HG02884 (cell line): ENCODE measurements at regions not wholly inside any gene's neighbourhood (a gene's known extent, or its start where the extent isn't known, plus 50 kb on each side); places are given as distances from the start of the nearest gene placed in this dataset.
"Not testable (repeated sequence)": the region's sequence is repeated elsewhere in the genome, so short reads cannot be mapped to it uniquely, and the experiment has no call there.

Source experiments
- ATAC-seq: cut with Tn5 transposase; IDR thresholded peaks from one replicate; pipeline ENCODE4 v1.9.1; 2021; ENCODE audit warnings: mild to moderate bottlenecking, moderate library complexity; ENCODE audit not compliant: unreplicated experiment

- ATAC-seq = no peak
Measured at GRCh38 chr4:85102606-85103005, 136.1 kb upstream of the WDFY3 start.

- no peak for ATAC-seq
Measured at GRCh38 chr4:85106166-85106565, 139.7 kb upstream of the WDFY3 start.

- no peak for ATAC-seq
Measured at GRCh38 chr4:85106805-85107336, 140.4 kb upstream of the WDFY3 start.

GRCh38 chr4:85107553-85107952, 141.1 kb upstream of the WDFY3 start:
- ATAC-seq = no peak

GRCh38 chr4:85113706-85114105, 147.2 kb upstream of the WDFY3 start:
- ATAC-seq = no peak

GRCh38 chr4:85114526-85114925, 148.0 kb upstream of the WDFY3 start:
- no peak for ATAC-seq

- ATAC-seq = no peak
Measured at GRCh38 chr4:85116008-85116407, 149.5 kb upstream of the WDFY3 start.

GRCh38 chr4:85125688-85126087, 159.2 kb upstream of the WDFY3 start:
- ATAC-seq = no peak

- no peak for ATAC-seq
Measured at GRCh38 chr4:85126991-85127591, 160.6 kb upstream of the WDFY3 start.

- peak; percentile 95 for ATAC-seq
Measured at GRCh38 chr4:85127653-85128052, 161.2 kb upstream of the WDFY3 start.

- no peak for ATAC-seq
Measured at GRCh38 chr4:85128246-85129204, 162.0 kb upstream of the WDFY3 start.

- not testable (repeated sequence) for ATAC-seq
Measured at GRCh38 chr4:85129354-85130125, 163.1 kb upstream of the WDFY3 start.

- ATAC-seq = no peak
Measured at GRCh38 chr4:85132117-85132516, 165.6 kb upstream of the WDFY3 start.

- ATAC-seq = no peak
Measured at GRCh38 chr4:85132570-85132969, 166.1 kb upstream of the WDFY3 start.

GRCh38 chr4:85139749-85140148, 173.3 kb upstream of the WDFY3 start:
- not testable (repeated sequence) for ATAC-seq

GRCh38 chr4:85142451-85142850, 176.0 kb upstream of the WDFY3 start:
- no peak for ATAC-seq

GRCh38 chr4:85147481-85148076, 181.1 kb upstream of the WDFY3 start:
- peak; percentile 94 for ATAC-seq

- ATAC-seq = no peak
Measured at GRCh38 chr4:85149676-85150075, 183.2 kb upstream of the WDFY3 start.

- ATAC-seq = no peak
Measured at GRCh38 chr4:85151371-85151770, 184.9 kb upstream of the WDFY3 start.

- ATAC-seq = no peak
Measured at GRCh38 chr4:85151786-85152185, 185.3 kb upstream of the WDFY3 start.

- no peak for ATAC-seq
Measured at GRCh38 chr4:85152480-85152879, 186.0 kb upstream of the WDFY3 start.
